ENCODE measurements at regions not wholly inside any gene's neighbourhood (a gene's known extent, or its start where the extent isn't known, plus 50 kb on each side); places are given as distances from the start of the nearest gene placed in this dataset.

DNA sequence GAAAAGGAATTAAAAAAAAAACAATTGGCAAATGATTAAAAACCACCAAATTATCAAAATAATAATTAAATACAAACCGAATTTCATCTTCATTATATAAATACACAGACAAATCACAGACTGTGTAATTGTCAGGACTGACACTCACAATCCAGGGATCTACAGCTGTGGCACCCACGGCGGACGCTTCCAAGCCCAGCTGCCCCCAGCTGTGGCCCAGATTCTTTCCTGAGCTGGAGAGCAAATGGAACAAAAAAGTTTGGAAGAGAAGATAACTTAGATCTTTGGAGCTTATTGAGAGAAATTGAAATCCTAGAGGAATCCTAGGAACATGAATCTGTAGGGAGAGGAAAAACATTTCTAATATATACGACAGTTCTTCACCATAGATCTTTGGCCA is 316.1 kb downstream of the OTUD1 start:
- H3K4me3 ChIP-seq: no peak overlapping the region
- no peaks in the 10 kb centered on the region for H3K9me3 ChIP-seq
- no peak for DNase-seq
- 56 to 60% methylated on average over 5 of the region's 5 CpGs for WGBS, 2 donors
- peaks cover 9% of the 10 kb centered on the region for H3K4me1 ChIP-seq
- H3K27me3 ChIP-seq: no peaks in the 10 kb centered on the region
- intact Hi-C loops (cut with DNase I): no loop called here
- TF ChIP-seq POLR2A (IDR thresholded peaks at IDR 0.05): no peak
- TF ChIP-seq, protein P1, sequence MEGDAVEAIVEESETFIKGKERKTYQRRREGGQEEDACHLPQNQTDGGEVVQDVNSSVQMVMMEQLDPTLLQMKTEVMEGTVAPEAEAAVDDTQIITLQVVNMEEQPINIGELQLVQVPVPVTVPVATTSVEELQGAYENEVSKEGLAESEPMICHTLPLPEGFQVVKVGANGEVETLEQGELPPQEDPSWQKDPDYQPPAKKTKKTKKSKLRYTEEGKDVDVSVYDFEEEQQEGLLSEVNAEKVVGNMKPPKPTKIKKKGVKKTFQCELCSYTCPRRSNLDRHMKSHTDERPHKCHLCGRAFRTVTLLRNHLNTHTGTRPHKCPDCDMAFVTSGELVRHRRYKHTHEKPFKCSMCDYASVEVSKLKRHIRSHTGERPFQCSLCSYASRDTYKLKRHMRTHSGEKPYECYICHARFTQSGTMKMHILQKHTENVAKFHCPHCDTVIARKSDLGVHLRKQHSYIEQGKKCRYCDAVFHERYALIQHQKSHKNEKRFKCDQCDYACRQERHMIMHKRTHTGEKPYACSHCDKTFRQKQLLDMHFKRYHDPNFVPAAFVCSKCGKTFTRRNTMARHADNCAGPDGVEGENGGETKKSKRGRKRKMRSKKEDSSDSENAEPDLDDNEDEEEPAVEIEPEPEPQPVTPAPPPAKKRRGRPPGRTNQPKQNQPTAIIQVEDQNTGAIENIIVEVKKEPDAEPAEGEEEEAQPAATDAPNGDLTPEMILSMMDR (IDR thresholded peaks at IDR 0.05): no peak
- no peak overlapping the region for H3K27ac ChIP-seq
- no peaks in the 10 kb centered on the region for H3K36me3 ChIP-seq (replicated peaks in 1 of 2; ENCODE audit: insufficient read depth in 1 of 2, low read depth in 2 of 2)
- ATAC-seq: no peak

DNA sequence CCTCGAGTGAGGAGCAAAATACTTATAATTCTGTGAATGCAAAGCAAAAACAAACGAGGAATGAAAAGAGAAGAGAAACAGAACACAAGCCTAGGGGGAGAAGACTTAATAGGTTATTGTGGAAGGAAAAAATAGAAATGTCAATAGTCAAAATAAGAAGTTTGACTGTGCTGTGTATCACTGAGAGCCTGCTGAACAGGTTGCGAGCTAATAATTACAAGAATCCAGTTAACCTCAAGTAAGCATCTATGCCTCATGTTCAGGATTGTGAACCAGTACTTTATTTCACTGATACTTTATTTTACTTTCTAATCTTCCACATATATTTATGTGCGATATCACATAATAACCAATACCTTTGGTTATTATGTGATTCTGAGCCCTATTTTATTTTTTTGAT is 316.7 kb downstream of the OTUD1 start:
- no peaks in the 10 kb centered on the region for H3K9me3 ChIP-seq
- WGBS, 2 donors: 30 to 31% methylated on average over 4 of the region's 4 CpGs
- TF ChIP-seq POLR2A (IDR thresholded peaks at IDR 0.05): no peak
- TF ChIP-seq, protein P1 (IDR thresholded peaks at IDR 0.05): no peak
- H3K4me1 ChIP-seq: peaks cover 9% of the 10 kb centered on the region
- H3K4me3 ChIP-seq: no peak overlapping the region
- no peaks in the 10 kb centered on the region for H3K36me3 ChIP-seq (replicated peaks in 1 of 2; ENCODE audit: insufficient read depth in 1 of 2, low read depth in 2 of 2)
- peak; percentile 33 for ATAC-seq
- no peak overlapping the region for H3K27ac ChIP-seq
- peak in 2 of 4 donors; percentile 16 to 23 for DNase-seq
- no peaks in the 10 kb centered on the region for H3K27me3 ChIP-seq
- intact Hi-C loops (cut with DNase I): no loop called here

DNA sequence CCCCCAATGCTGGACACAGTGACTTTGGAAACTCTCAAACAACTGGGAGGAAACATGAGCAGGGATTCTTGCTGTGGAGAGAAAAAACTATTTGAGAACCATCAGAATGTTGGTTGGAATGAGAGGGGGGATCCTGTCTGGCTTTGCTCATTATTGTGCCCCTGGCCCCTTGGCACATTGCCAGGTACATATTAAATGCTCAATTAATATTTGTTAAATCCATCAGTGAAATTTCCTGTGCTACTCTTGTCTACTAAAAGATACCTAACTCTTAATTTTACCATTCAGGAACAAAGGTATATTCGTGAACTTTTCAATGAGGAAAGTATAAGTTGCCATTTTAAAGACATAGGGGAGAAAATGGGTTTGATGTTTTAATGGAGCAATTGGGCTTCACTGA is 329.4 kb downstream of the OTUD1 start:
- DNase-seq: no peak
- WGBS, 2 donors: 80 to 84% methylated on average over 1 of the region's 1 CpG

DNA sequence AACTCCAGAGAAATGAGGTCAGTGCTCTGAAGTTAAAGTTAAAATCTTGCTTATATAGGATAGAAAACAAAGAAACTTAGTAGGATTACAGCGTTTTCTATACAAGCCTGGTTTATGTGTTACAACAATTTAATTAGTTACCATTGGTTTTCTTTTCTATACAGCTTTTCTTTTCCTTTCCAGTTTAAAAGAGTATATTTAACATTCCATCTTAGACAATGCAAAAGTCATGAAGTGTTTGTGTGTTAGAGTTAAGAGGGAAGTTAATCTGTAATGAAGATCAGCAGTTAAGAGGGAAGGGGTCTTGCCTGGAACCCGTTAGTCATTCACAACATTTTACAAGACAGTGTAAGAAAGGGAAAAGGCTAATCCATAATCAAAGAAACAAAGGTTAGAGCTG is 338.3 kb downstream of the OTUD1 start:
- Histone ChIP-seq H3K9me3 (no peaks in the 10 kb centered on the region), H3K4me1 (no peaks in the 10 kb centered on the region), H3K27me3 (no peaks in the 10 kb centered on the region), H3K27ac (no peak overlapping the region), H3K4me3 (no peak overlapping the region), H3K36me3 (replicated peaks in 1 of 2; ENCODE audit: insufficient read depth in 1 of 2, low read depth in 2 of 2) (no peaks in the 10 kb centered on the region)
- WGBS, 2 donors: 47 to 51% methylated on average over 2 of the region's 2 CpGs
- DNase-seq (no peak), ATAC-seq (no peak)
- intact Hi-C loops (cut with DNase I): no loop called here
- TF ChIP-seq POLR2A (IDR thresholded peaks at IDR 0.05): no peak
- TF ChIP-seq, protein P1 (IDR thresholded peaks at IDR 0.05): no peak

More for the DNA sequence above, 329.4 kb downstream of the OTUD1 start:
- H3K4me1 ChIP-seq: no peaks in the 10 kb centered on the region
- intact Hi-C loops (cut with DNase I): no loop called here
- TF ChIP-seq, protein P1 (IDR thresholded peaks at IDR 0.05): no peak
- TF ChIP-seq POLR2A (IDR thresholded peaks at IDR 0.05): no peak
- H3K27me3 ChIP-seq: no peaks in the 10 kb centered on the region
- no peaks in the 10 kb centered on the region for H3K9me3 ChIP-seq
- H3K4me3 ChIP-seq: no peak overlapping the region
- no peaks in the 10 kb centered on the region for H3K36me3 ChIP-seq (replicated peaks in 1 of 2; ENCODE audit: insufficient read depth in 1 of 2, low read depth in 2 of 2)
- no peak for ATAC-seq
- no peak overlapping the region for H3K27ac ChIP-seq

DNA sequence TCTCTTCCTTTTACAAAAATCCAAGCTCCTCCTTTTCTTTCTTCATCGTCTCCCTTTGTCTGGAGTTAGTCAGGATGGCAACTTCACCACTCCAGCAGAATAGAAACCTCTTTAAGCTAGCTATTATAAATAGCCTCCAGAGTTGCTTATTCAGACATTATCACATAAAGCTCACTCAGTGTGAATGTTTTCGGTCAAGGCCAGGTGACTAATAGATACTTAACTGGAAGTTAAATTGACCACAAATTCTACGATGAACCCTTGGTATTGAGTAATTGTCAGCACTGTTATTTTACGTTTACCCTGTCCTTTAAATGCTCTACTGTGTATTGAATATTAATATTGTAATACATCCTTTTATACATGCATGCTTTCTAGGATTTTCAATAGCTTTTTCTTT is 340.4 kb downstream of the OTUD1 start:
- WGBS, 2 donors: 22 to 24% methylated on average over 4 of the region's 4 CpGs
- Histone ChIP-seq H3K4me1 (no peaks in the 10 kb centered on the region), H3K36me3 (replicated peaks in 1 of 2; ENCODE audit: insufficient read depth in 1 of 2, low read depth in 2 of 2) (no peaks in the 10 kb centered on the region), H3K27ac (no peak overlapping the region), H3K27me3 (no peaks in the 10 kb centered on the region), H3K4me3 (no peak overlapping the region), H3K9me3 (no peaks in the 10 kb centered on the region)
- TF ChIP-seq, protein P1 (IDR thresholded peaks at IDR 0.05): no peak
- no peak for TF ChIP-seq POLR2A (IDR thresholded peaks at IDR 0.05)
- intact Hi-C loops (cut with DNase I): no loop called here
- ATAC-seq (no peak), DNase-seq (no peak)

All from body of pancreas (tissue), 4 donors.